Fibroblast of the aortic adventitia (primary cell): ENCODE measurements at regions not wholly inside any gene's neighbourhood (a gene's known extent, or its start where the extent isn't known, plus 50 kb on each side); places are given as distances from the start of the nearest gene placed in this dataset.

Experiments
- DNase-seq: peaks from one replicate; pipeline ENCODE4 v3.0.0-alpha.2; 2010; ENCODE audit warnings: low read depth
- H3K4me3 ChIP-seq: 2 replicates; pipeline ENCODE4 v1.5.1; 2011; ENCODE audit warnings: low read depth, mild to moderate bottlenecking, control low read depth, low read length, moderate library complexity
- CTCF ChIP-seq: IDR thresholded peaks from 2 replicates; pipeline ENCODE4 v1.5.1; 2011; ENCODE audit warnings: mild to moderate bottlenecking, low read length, control low read depth, inconsistent platforms; ENCODE audit not compliant: insufficient read depth

DNA sequence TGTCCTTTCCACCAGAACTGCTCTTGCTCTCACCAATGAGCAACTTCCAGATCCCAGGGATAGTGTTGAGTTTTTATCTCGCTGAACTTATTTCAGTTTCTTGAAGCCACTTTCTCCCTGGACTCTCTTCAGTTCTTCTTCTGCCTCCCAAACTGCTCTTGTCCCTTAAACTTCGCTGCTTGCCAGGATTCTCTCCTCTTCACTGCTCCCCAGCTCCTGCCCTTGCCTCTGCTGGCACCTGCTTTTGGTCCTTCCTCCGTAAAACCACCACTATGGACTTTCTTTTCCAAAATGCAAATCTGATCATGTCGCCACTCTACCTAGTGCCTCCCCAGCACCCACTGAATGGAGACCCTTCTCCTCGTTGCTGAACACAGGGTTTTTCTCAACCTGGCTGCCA is 92.8 kb upstream of the PALS2 start:
- TF ChIP-seq CTCF, result no peak
- H3K4me3 ChIP-seq, result no peak overlapping the region
- no peak for DNase-seq

- H3K4me3 ChIP-seq, result no peak overlapping the region
- no peak for DNase-seq
- no peak for TF ChIP-seq CTCF
Observed at GRCh38 chr7:24483804-24484203, 89.4 kb upstream of the PALS2 start.

DNA sequence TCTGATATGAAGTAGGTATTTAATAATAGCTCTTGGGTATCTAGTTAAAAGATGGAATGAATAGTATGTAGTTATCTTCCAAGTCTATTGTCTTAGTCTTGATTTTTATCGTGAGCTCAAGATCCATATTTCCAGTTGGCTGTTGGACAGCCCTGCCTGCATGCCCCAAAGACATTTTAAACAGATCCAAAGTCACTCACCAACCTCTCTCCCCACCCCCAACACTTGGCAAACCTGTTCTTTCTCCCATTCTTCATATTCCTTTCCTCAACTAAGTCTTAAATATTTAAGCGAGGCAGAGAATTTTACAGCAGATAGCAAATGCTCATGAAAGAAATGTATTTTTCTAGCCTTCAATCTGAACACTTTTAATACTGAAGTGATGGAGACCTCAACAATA is 80.7 kb upstream of the PALS2 start:
- no peak for DNase-seq
- no peak for TF ChIP-seq CTCF
- no peak overlapping the region for H3K4me3 ChIP-seq

DNA sequence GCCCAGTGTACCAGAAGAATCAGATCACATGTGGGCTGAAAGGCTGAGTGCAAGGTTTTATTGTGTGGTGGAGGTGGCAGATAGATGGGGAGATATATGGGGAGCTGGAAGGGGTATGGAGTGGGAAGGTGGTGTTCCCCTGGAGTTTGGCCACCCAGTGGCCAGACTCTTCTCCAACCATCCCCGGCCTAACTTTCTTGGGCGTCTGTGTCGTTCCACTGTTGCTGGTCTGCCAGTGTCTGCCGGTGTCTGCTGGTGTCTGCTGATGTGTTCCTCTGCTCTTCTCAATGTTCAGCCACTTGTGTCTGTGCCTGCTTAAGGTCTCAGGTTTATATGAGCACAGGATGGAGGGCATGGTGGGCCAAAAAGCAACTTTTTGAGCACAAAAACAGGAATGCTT is 78.4 kb upstream of the PALS2 start:
- no peak for DNase-seq
- no peak overlapping the region for H3K4me3 ChIP-seq
- no peak for TF ChIP-seq CTCF

DNA sequence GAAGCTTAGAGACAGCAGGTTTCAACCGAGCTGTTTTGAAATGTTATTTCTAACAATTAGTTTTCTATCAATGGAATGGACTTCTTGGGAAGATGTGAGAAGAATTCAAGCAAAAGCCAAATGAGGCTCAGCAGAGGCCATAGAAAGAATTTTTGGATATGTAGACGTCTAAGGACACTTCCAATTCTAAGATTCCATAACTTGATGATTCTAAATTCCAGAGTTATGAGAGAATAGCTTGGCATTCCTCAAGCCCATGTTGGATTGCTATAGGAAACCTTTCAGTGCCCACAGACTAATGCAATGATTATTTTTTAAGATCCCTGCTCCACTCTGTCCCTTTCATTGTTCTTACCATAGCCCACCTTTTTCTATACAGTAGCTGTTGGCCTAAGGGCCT is 77.2 kb upstream of the PALS2 start:
- TF ChIP-seq CTCF, result no peak
- H3K4me3 ChIP-seq, result no peak overlapping the region
- no peak for DNase-seq

- TF ChIP-seq CTCF, result no peak
- H3K4me3 ChIP-seq, result no peak overlapping the region
- no peak for DNase-seq
Observed at GRCh38 chr7:24498439-24498838, 74.8 kb upstream of the PALS2 start.

GRCh38 chr7:24499871-24500270 is 73.4 kb upstream of the PALS2 start:
- no peak for TF ChIP-seq CTCF
- no peak overlapping the region for H3K4me3 ChIP-seq
- DNase-seq, result no peak
